GM10266 (cell line): ENCODE measurements at regions not wholly inside any gene's neighbourhood (a gene's known extent, or its start where the extent isn't known, plus 50 kb on each side); places are given as distances from the start of the nearest gene placed in this dataset.

Experiments used
- DNase-seq: peaks from one replicate; pipeline ENCODE4 v3.0.0; 2012; ENCODE audit errors: extremely low spot score
- CTCF ChIP-seq: IDR thresholded peaks from 2 replicates; pipeline ENCODE4 v1.5.1; 2012; ENCODE audit warnings: mild to moderate bottlenecking, low read depth; ENCODE audit not compliant: control insufficient read depth, insufficient read depth; ENCODE audit errors: missing control alignments

GRCh38 chr2:181755181-181755580 lies 74.9 kb upstream of the NEUROD1 start:
- DNase-seq: no peak
- no peak for TF ChIP-seq CTCF

- no peak for DNase-seq
- no peak for TF ChIP-seq CTCF
These were observed 80.2 kb upstream of the NEUROD1 start for GRCh38 chr2:181760521-181760920.

GRCh38 chr2:181761175-181761574 lies 80.9 kb upstream of the NEUROD1 start:
- DNase-seq: no peak
- TF ChIP-seq CTCF: no peak

- no peak for DNase-seq
- no peak for TF ChIP-seq CTCF
These were observed 81.7 kb upstream of the NEUROD1 start for GRCh38 chr2:181762000-181762399.

GRCh38 chr2:181762848-181763247 lies 82.5 kb upstream of the NEUROD1 start:
- TF ChIP-seq CTCF: no peak
- no peak for DNase-seq

GRCh38 chr2:181763423-181763822 lies 83.1 kb upstream of the NEUROD1 start:
- no peak for TF ChIP-seq CTCF
- DNase-seq: no peak

GRCh38 chr2:181764095-181764963 lies 84.0 kb upstream of the NEUROD1 start:
- TF ChIP-seq CTCF: no peak
- DNase-seq: no peak
